H9 (cell line): ENCODE measurements at regions not wholly inside any gene's neighbourhood (a gene's known extent, or its start where the extent isn't known, plus 50 kb on each side); places are given as distances from the start of the nearest gene placed in this dataset.

ENCODE experiments used
- DNase-seq: peaks from one replicate; pipeline ENCODE4 v3.0.0-alpha.2; 2017
- H2AFZ ChIP-seq: one replicate; pipeline ENCODE4 v1.6.1; 2013; ENCODE audit warnings: mild to moderate bottlenecking, low read length, control low read depth, moderate library complexity
- H2AK5ac ChIP-seq: 2 replicates; pipeline ENCODE4 v1.6.1; 2013; ENCODE audit warnings: low read length, control low read depth, mixed read lengths; ENCODE audit not compliant: insufficient read length
- H2BK120ac ChIP-seq: one replicate; pipeline ENCODE4 v1.6.1; 2013; ENCODE audit warnings: low read depth, mild to moderate bottlenecking, low read length, control low read depth, inconsistent platforms; ENCODE audit not compliant: poor library complexity, severe bottlenecking
- H2BK12ac ChIP-seq: 2 replicates; pipeline ENCODE4 v1.6.1; 2013; ENCODE audit warnings: low read length, control low read depth, mixed read lengths, low read depth; ENCODE audit not compliant: insufficient read length
- H2BK15ac ChIP-seq: 2 replicates; pipeline ENCODE4 v1.6.1; 2013; ENCODE audit warnings: low read depth, low read length, control low read depth
- H2BK20ac ChIP-seq: one replicate; pipeline ENCODE4 v1.6.1; 2013; ENCODE audit warnings: low read depth, mild to moderate bottlenecking, low read length, control low read depth, inconsistent platforms; ENCODE audit not compliant: poor library complexity, severe bottlenecking
- H2BK5ac ChIP-seq: 2 replicates; pipeline ENCODE4 v1.6.1; 2013; ENCODE audit warnings: low read length, control low read depth, mixed read lengths; ENCODE audit not compliant: insufficient read length
- H3K14ac ChIP-seq: 2 replicates; pipeline ENCODE4 v1.6.1; 2013; ENCODE audit warnings: low read length, control low read depth; ENCODE audit not compliant: insufficient read depth
- H3K18ac ChIP-seq: 2 replicates; pipeline ENCODE4 v1.6.1; 2013; ENCODE audit warnings: low read depth, mild to moderate bottlenecking, mixed read lengths, low read length, control low read depth; ENCODE audit not compliant: insufficient read length
- H3K23ac ChIP-seq: 2 replicates; pipeline ENCODE4 v1.6.1; 2013; ENCODE audit warnings: low read length, control low read depth, mixed read lengths, low read depth; ENCODE audit not compliant: insufficient read length
- H3K23me2 ChIP-seq: 2 replicates; pipeline ENCODE4 v1.6.1; 2013; ENCODE audit warnings: low read depth, mild to moderate bottlenecking, mixed read lengths, low read length, control low read depth; ENCODE audit not compliant: insufficient read length, poor library complexity, severe bottlenecking
- H3K27ac ChIP-seq: 2 replicates; pipeline ENCODE4 v1.5.1; 2013; ENCODE audit warnings: low read length, control low read depth, mixed read lengths, low read depth; ENCODE audit not compliant: insufficient read length
- H3K27me3 ChIP-seq: 2 replicates; pipeline ENCODE4 v1.6.1; 2013; ENCODE audit warnings: low read length, control low read depth, inconsistent platforms; ENCODE audit not compliant: insufficient read depth
- H3K4ac ChIP-seq: 2 replicates; pipeline ENCODE4 v1.6.1; 2013; ENCODE audit warnings: low read depth, mild to moderate bottlenecking, control low read depth, inconsistent platforms, low read length, moderate library complexity
- H3K4me1 ChIP-seq: 2 replicates; pipeline ENCODE4 v1.6.1; 2013; ENCODE audit warnings: low read length, control low read depth, inconsistent platforms; ENCODE audit not compliant: insufficient read depth
- H3K4me2 ChIP-seq: 2 replicates; pipeline ENCODE4 v1.6.1; 2013; ENCODE audit warnings: low read length, control low read depth, mixed read lengths; ENCODE audit not compliant: insufficient read length, insufficient read depth
- H3K56ac ChIP-seq: 2 replicates; pipeline ENCODE4 v1.6.1; 2013; ENCODE audit warnings: low read depth, mild to moderate bottlenecking, mixed read lengths, low read length, control low read depth; ENCODE audit not compliant: insufficient read length
- H3K79me1 ChIP-seq: 2 replicates; pipeline ENCODE4 v1.6.1; 2013; ENCODE audit warnings: low read depth, mild to moderate bottlenecking, moderate library complexity, low read length, control low read depth, inconsistent platforms; ENCODE audit not compliant: insufficient read depth, poor library complexity, severe bottlenecking
- H3K79me2 ChIP-seq: 2 replicates; pipeline ENCODE4 v1.6.1; 2013; ENCODE audit warnings: low read length, control low read depth, inconsistent platforms; ENCODE audit not compliant: insufficient read depth
- H3K9ac ChIP-seq: 2 replicates; pipeline ENCODE4 v1.6.1; 2013; ENCODE audit warnings: low read length, control low read depth, mixed read lengths; ENCODE audit not compliant: insufficient read length; ENCODE audit errors: extremely low read depth
- H3K9me3 ChIP-seq: one replicate; pipeline ENCODE4 v1.6.1; 2013; ENCODE audit warnings: low read depth, low read length, inconsistent platforms; ENCODE audit not compliant: control insufficient read depth
- H3T11ph ChIP-seq: one replicate; pipeline ENCODE4 v1.6.1; 2013; ENCODE audit warnings: mild to moderate bottlenecking, low read length, control low read depth, inconsistent platforms
- H4K20me1 ChIP-seq: one replicate; pipeline ENCODE4 v1.6.1; 2013; ENCODE audit not compliant: control insufficient read depth, insufficient read length, insufficient read depth
- H4K5ac ChIP-seq: 2 replicates; pipeline ENCODE4 v1.6.1; 2013; ENCODE audit warnings: low read depth, mild to moderate bottlenecking, mixed read lengths, low read length, control low read depth; ENCODE audit not compliant: insufficient read length
- H4K8ac ChIP-seq: replicated peaks from 2 replicates; pipeline ENCODE4 v1.6.1; 2013; ENCODE audit warnings: low read length, control low read depth, mixed read lengths, low read depth; ENCODE audit not compliant: insufficient read length
- H4K91ac ChIP-seq: 2 replicates; pipeline ENCODE4 v1.6.1; 2013; ENCODE audit warnings: low read depth, mild to moderate bottlenecking, moderate library complexity, mixed read lengths, low read length, control low read depth; ENCODE audit not compliant: insufficient read length
- H3K27ac Mint-ChIP-seq, 3 experiments: 2 replicates in 2 of 3; 3 replicates in 1 of 3; pipeline ENCODE4 v1.8.0; 2020 to 2021; ENCODE audit warnings: mixed read lengths in 3 of 3, mild to moderate bottlenecking in 1 of 3, moderate library complexity in 1 of 3
- H3K27me3 Mint-ChIP-seq: 2 replicates; pipeline ENCODE4 v1.8.0; 2021; ENCODE audit warnings: low read depth, mild to moderate bottlenecking, moderate library complexity, mixed read lengths
- H3K36me3 Mint-ChIP-seq, 3 experiments: 2 replicates in 2 of 3; 3 replicates in 1 of 3; pipeline ENCODE4 v1.8.0; 2020 to 2021; ENCODE audit warnings: low read depth in 3 of 3, mixed read lengths in 3 of 3; ENCODE audit not compliant: insufficient read depth in 1 of 3
- H3K4me1 Mint-ChIP-seq, 2 experiments: 2 replicates each; pipeline ENCODE4 v1.8.0; 2020; ENCODE audit warnings: mixed read lengths in 2 of 2
- H3K4me3 Mint-ChIP-seq, 2 experiments: 2 replicates in 1 of 2; 3 replicates in 1 of 2; pipeline ENCODE4 v1.8.0; 2020 to 2021; ENCODE audit warnings: mild to moderate bottlenecking in 2 of 2, mixed read lengths in 2 of 2, moderate library complexity in 1 of 2
- H3K9me3 Mint-ChIP-seq, 2 experiments: 2 replicates in 1 of 2; 3 replicates in 1 of 2; pipeline ENCODE4 v1.8.0; 2020; ENCODE audit warnings: mild to moderate bottlenecking in 2 of 2, mixed read lengths in 2 of 2, moderate library complexity in 1 of 2
- CTCF ChIP-seq: fragments of 200-600 bp; sonication (generic); conservative IDR thresholded peaks from 3 replicates; pipeline ENCODE4 v1.8.0; 2021; ENCODE audit warnings: antibody characterized with exemption, mild to moderate bottlenecking
- WGBS: extraction: QIAGEN DNeasy Blood & Tissue Kit; methylation state at CpG from one replicate; pipeline ENCODE4 v1.1.7; 2013; ENCODE audit warnings: missing lambda C conversion rate, low lambda C conversion rate, mixed read lengths; ENCODE audit not compliant: insufficient read length; ENCODE audit errors: extremely low coverage; 5-methylcytosine and 5-hydroxymethylcytosine counted together

GRCh38 chr12:70080566-70080965 lies 162.7 kb upstream of the CNOT2 start:
- no CpG with 5 or more reads among the region's 2 CpGs for WGBS
- Histone ChIP-seq H3K27me3 (no peaks in the 10 kb centered on the region), H3K23ac (no peak overlapping the region), H3K18ac (no peak overlapping the region), H4K8ac (no peak overlapping the region), H3K79me1 (no peaks in the 10 kb centered on the region), H3K14ac (no peak overlapping the region), H3K23me2 (no peaks in the 10 kb centered on the region), H2BK20ac (no peak overlapping the region), H4K91ac (no peak overlapping the region), H4K5ac (no peak overlapping the region), H3K4ac (no peak overlapping the region), H3K27ac (no peak overlapping the region), H2BK12ac (no peak overlapping the region), H2BK15ac (no peak overlapping the region), H2BK120ac (no peak overlapping the region), H4K20me1 (no peaks in the 10 kb centered on the region), H3K79me2 (no peaks in the 10 kb centered on the region), H2AFZ (no peak overlapping the region), H3K56ac (no peak overlapping the region), H3K9ac (no peak overlapping the region), H3T11ph (no peak overlapping the region), H2AK5ac (no peak overlapping the region), H2BK5ac (no peak overlapping the region), H3K4me1 (no peaks in the 10 kb centered on the region), H3K4me2 (no peak overlapping the region), H3K9me3 (no peaks in the 10 kb centered on the region)
- Mint-ChIP-seq H3K4me3 (no peak overlapping the region), H3K27me3 (no peaks in the 10 kb centered on the region), H3K4me1 (peaks cover 8 to 10% of the 10 kb centered on the region in 2 experiments), H3K36me3 (peaks cover 0 to 10% (median 1%) of the 10 kb centered on the region in 3 experiments; a peak in 4 of 7 replicates), H3K27ac (peak overlapping the region in 1 of 3 experiments; percentile 52; a peak in 1 of 7 replicates), H3K9me3 (peaks cover 9 to 12% of the 10 kb centered on the region in 2 experiments)
- DNase-seq = no peak
- no peak for TF ChIP-seq CTCF
